ENCODE measurements at regions not wholly inside any gene's neighbourhood (a gene's known extent, or its start where the extent isn't known, plus 50 kb on each side); places are given as distances from the start of the nearest gene placed in this dataset.
"Not testable (repeated sequence)": the region's sequence is repeated elsewhere in the genome, so short reads cannot be mapped to it uniquely, and the experiment has no call there.

GRCh38 chr7:142454862-142455261, 197.0 kb upstream of the PRSS58 start:
- Histone ChIP-seq H3K4me2 (ENCODE audit: low read depth, low read length, poor library complexity, severe bottlenecking) (no peak overlapping the region), H3K4me1 (ENCODE audit: low read length) (no peaks in the 10 kb centered on the region), H3K27ac (ENCODE audit: low read length) (no peak overlapping the region), H3K4me3 (ENCODE audit: low read length) (no peak overlapping the region), H4K20me1 (ENCODE audit: insufficient read depth, low read depth, low read length) (no peaks in the 10 kb centered on the region), H3K9me2 (replicated peaks; ENCODE audit: insufficient read depth, low read length) (no peaks in the 10 kb centered on the region), H3K27me3 (ENCODE audit: low read length) (no peaks in the 10 kb centered on the region), H3K9me3 (ENCODE audit: low read length) (no peaks in the 10 kb centered on the region), H3K36me3 (ENCODE audit: insufficient read depth, low read length) (no peaks in the 10 kb centered on the region), H2AFZ (ENCODE audit: low read length) (no peak overlapping the region), H3K79me2 (ENCODE audit: low read length) (no peaks in the 10 kb centered on the region), H3K9ac (ENCODE audit: low read length) (no peak overlapping the region)
- DNase-seq: no peak

- Histone ChIP-seq H3K79me2 (ENCODE audit: low read length) (no peaks in the 10 kb centered on the region), H3K27ac (ENCODE audit: low read length) (no peak overlapping the region), H4K20me1 (ENCODE audit: insufficient read depth, low read depth, low read length) (no peaks in the 10 kb centered on the region), H3K36me3 (ENCODE audit: insufficient read depth, low read length) (no peaks in the 10 kb centered on the region), H3K4me3 (ENCODE audit: low read length) (no peak overlapping the region), H3K9me3 (ENCODE audit: low read length) (no peaks in the 10 kb centered on the region), H3K27me3 (ENCODE audit: low read length) (no peaks in the 10 kb centered on the region), H3K4me2 (ENCODE audit: low read depth, low read length, poor library complexity, severe bottlenecking) (no peak overlapping the region), H3K9me2 (replicated peaks; ENCODE audit: insufficient read depth, low read length) (no peaks in the 10 kb centered on the region), H3K9ac (ENCODE audit: low read length) (no peak overlapping the region), H3K4me1 (ENCODE audit: low read length) (no peaks in the 10 kb centered on the region), H2AFZ (ENCODE audit: low read length) (no peak overlapping the region)
- no peak for DNase-seq
These were observed 194.9 kb upstream of the PRSS58 start for GRCh38 chr7:142452791-142453190.

- Histone ChIP-seq H3K27ac (ENCODE audit: low read length) (no peak overlapping the region), H3K9me3 (ENCODE audit: low read length) (no peaks in the 10 kb centered on the region), H4K20me1 (ENCODE audit: insufficient read depth, low read depth, low read length) (no peaks in the 10 kb centered on the region), H3K27me3 (ENCODE audit: low read length) (no peaks in the 10 kb centered on the region), H3K9ac (ENCODE audit: low read length) (no peak overlapping the region), H3K4me3 (ENCODE audit: low read length) (no peak overlapping the region), H3K36me3 (ENCODE audit: insufficient read depth, low read length) (no peaks in the 10 kb centered on the region), H2AFZ (ENCODE audit: low read length) (no peak overlapping the region), H3K79me2 (ENCODE audit: low read length) (no peaks in the 10 kb centered on the region), H3K4me2 (ENCODE audit: low read depth, low read length, poor library complexity, severe bottlenecking) (no peak overlapping the region), H3K9me2 (replicated peaks; ENCODE audit: insufficient read depth, low read length) (no peaks in the 10 kb centered on the region), H3K4me1 (ENCODE audit: low read length) (no peaks in the 10 kb centered on the region)
- DNase-seq: no peak
These were observed 194.0 kb upstream of the PRSS58 start for GRCh38 chr7:142451817-142452216.

DNA sequence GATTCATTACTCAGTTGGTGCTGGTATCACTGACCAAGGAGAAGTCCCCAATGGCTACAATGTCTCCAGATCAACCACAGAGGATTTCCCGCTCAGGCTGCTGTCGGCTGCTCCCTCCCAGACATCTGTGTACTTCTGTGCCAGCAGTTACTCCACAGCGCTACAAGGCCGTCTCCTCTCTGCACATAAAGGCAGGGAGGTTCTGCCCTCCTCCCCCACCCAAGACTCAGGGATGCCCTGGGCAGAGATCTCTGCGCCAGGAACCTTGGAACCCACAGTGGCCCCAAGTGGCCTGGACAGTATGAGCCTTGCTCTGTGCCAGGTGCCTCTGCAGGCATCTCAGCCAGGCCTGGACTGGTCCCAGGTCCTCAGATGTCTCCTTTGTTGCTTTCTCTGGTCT, 193.4 kb upstream of the PRSS58 start:
- no peak for DNase-seq
- Histone ChIP-seq H3K27ac (ENCODE audit: low read length) (no peak overlapping the region), H3K4me2 (ENCODE audit: low read depth, low read length, poor library complexity, severe bottlenecking) (no peak overlapping the region), H3K9me2 (replicated peaks; ENCODE audit: insufficient read depth, low read length) (no peaks in the 10 kb centered on the region), H4K20me1 (ENCODE audit: insufficient read depth, low read depth, low read length) (no peaks in the 10 kb centered on the region), H3K27me3 (ENCODE audit: low read length) (no peaks in the 10 kb centered on the region), H3K9ac (ENCODE audit: low read length) (no peak overlapping the region), H3K9me3 (ENCODE audit: low read length) (no peaks in the 10 kb centered on the region), H3K4me1 (ENCODE audit: low read length) (no peaks in the 10 kb centered on the region), H3K4me3 (ENCODE audit: low read length) (no peak overlapping the region), H3K79me2 (ENCODE audit: low read length) (no peaks in the 10 kb centered on the region), H2AFZ (ENCODE audit: low read length) (no peak overlapping the region), H3K36me3 (ENCODE audit: insufficient read depth, low read length) (no peaks in the 10 kb centered on the region)

- H3K4me2 ChIP-seq (ENCODE audit: low read depth, low read length, poor library complexity, severe bottlenecking): no peak overlapping the region
- no peaks in the 10 kb centered on the region for H3K79me2 ChIP-seq (ENCODE audit: low read length)
- H3K36me3 ChIP-seq (ENCODE audit: insufficient read depth, low read length): no peaks in the 10 kb centered on the region
- H3K27ac ChIP-seq (ENCODE audit: low read length): no peak overlapping the region
- H2AFZ ChIP-seq (ENCODE audit: low read length): no peak overlapping the region
- H3K4me3 ChIP-seq (ENCODE audit: low read length): no peak overlapping the region
- H3K9ac ChIP-seq (ENCODE audit: low read length): no peak overlapping the region
- no peaks in the 10 kb centered on the region for H3K9me3 ChIP-seq (ENCODE audit: low read length)
- no peaks in the 10 kb centered on the region for H4K20me1 ChIP-seq (ENCODE audit: insufficient read depth, low read depth, low read length)
- no peak for DNase-seq
- H3K4me1 ChIP-seq (ENCODE audit: low read length): no peaks in the 10 kb centered on the region
- H3K9me2 ChIP-seq (replicated peaks; ENCODE audit: insufficient read depth, low read length): no peaks in the 10 kb centered on the region
- no peaks in the 10 kb centered on the region for H3K27me3 ChIP-seq (ENCODE audit: low read length)
These were observed 192.8 kb upstream of the PRSS58 start for GRCh38 chr7:142450695-142451094.

DNA sequence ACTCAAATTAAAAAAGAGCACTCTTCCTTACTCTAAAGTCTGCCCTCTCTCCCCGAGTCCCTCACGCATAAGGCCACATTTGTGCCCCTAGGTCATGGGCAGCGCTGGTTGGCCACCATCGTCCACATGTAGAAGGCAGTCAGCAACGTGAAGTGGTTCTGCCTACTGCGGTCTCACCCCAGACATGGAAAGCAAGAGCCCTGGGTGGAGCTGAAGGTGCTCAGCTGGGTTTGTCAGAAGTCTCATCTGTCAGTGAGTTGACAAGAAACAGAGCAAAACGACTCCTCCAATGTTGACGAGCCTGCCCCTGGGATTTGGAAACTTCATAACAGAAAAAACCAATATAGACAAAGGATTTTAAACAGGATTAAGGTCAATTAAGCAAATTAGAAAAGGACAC, 192.3 kb upstream of the PRSS58 start:
- H3K9me2 ChIP-seq (replicated peaks; ENCODE audit: insufficient read depth, low read length): no peaks in the 10 kb centered on the region
- no peak overlapping the region for H3K4me3 ChIP-seq (ENCODE audit: low read length)
- no peak overlapping the region for H2AFZ ChIP-seq (ENCODE audit: low read length)
- H3K9me3 ChIP-seq (ENCODE audit: low read length): no peaks in the 10 kb centered on the region
- no peak overlapping the region for H3K9ac ChIP-seq (ENCODE audit: low read length)
- no peaks in the 10 kb centered on the region for H3K36me3 ChIP-seq (ENCODE audit: insufficient read depth, low read length)
- no peaks in the 10 kb centered on the region for H3K79me2 ChIP-seq (ENCODE audit: low read length)
- no peak overlapping the region for H3K27ac ChIP-seq (ENCODE audit: low read length)
- H4K20me1 ChIP-seq (ENCODE audit: insufficient read depth, low read depth, low read length): no peaks in the 10 kb centered on the region
- H3K4me1 ChIP-seq (ENCODE audit: low read length): no peaks in the 10 kb centered on the region
- no peak overlapping the region for H3K4me2 ChIP-seq (ENCODE audit: low read depth, low read length, poor library complexity, severe bottlenecking)
- DNase-seq: no peak
- no peaks in the 10 kb centered on the region for H3K27me3 ChIP-seq (ENCODE audit: low read length)

DNA sequence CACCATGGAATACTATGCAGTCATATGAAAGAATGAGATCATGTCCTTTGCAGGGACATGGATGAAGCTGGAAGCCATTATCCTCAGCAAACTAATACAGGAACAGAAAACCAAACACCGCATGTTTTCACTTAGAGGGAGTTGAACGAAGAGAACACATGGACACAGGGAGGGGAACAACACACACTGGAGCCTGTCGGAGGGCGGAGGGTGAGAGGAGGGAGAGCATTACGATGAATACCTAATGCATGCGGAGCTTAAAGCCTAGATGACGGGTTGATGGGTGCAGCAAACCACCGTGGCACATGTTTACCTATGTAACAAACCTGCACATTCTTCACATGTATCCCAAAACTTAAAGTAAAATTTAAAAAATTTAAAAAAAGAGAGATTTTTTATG, 191.0 kb upstream of the PRSS58 start:
- not testable (repeated sequence) for H3K27ac ChIP-seq (ENCODE audit: low read length); H3K9me2 ChIP-seq (replicated peaks; ENCODE audit: insufficient read depth, low read length); H2AFZ ChIP-seq (ENCODE audit: low read length); H3K79me2 ChIP-seq (ENCODE audit: low read length); DNase-seq; H3K27me3 ChIP-seq (ENCODE audit: low read length); H3K36me3 ChIP-seq (ENCODE audit: insufficient read depth, low read length); H4K20me1 ChIP-seq (ENCODE audit: insufficient read depth, low read depth, low read length); H3K9me3 ChIP-seq (ENCODE audit: low read length); H3K4me2 ChIP-seq (ENCODE audit: low read depth, low read length, poor library complexity, severe bottlenecking); H3K9ac ChIP-seq (ENCODE audit: low read length); H3K4me1 ChIP-seq (ENCODE audit: low read length); H3K4me3 ChIP-seq (ENCODE audit: low read length)

DNA sequence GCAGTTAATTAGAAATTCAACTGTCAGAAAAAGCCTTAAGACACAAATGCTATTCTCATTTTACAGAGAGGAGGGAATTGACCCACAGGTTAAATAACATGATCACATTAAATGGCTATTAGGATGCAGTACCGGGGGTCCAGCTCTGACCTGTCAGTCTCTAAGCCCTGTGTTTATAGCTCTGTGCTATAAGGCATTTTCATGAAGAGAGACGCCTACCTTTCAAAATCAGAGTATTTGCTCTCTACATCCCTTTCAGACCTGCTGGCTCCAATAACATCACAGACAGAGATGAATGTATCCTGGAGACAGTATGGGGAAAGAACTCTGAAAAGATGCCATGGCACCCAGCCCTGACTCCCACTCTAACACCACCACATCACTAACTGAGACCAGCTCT, 189.9 kb upstream of the PRSS58 start:
- Histone ChIP-seq H3K36me3 (ENCODE audit: insufficient read depth, low read length) (no peaks in the 10 kb centered on the region), H3K9ac (ENCODE audit: low read length) (no peak overlapping the region), H4K20me1 (ENCODE audit: insufficient read depth, low read depth, low read length) (no peaks in the 10 kb centered on the region), H3K27me3 (ENCODE audit: low read length) (no peaks in the 10 kb centered on the region), H2AFZ (ENCODE audit: low read length) (no peak overlapping the region), H3K27ac (ENCODE audit: low read length) (no peak overlapping the region), H3K4me1 (ENCODE audit: low read length) (no peaks in the 10 kb centered on the region), H3K4me3 (ENCODE audit: low read length) (no peak overlapping the region), H3K9me3 (ENCODE audit: low read length) (no peaks in the 10 kb centered on the region), H3K4me2 (ENCODE audit: low read depth, low read length, poor library complexity, severe bottlenecking) (no peak overlapping the region), H3K79me2 (ENCODE audit: low read length) (no peaks in the 10 kb centered on the region), H3K9me2 (replicated peaks; ENCODE audit: insufficient read depth, low read length) (no peaks in the 10 kb centered on the region)
- DNase-seq: no peak

- DNase-seq: peak; percentile 75
These were observed 187.3 kb upstream of the PRSS58 start for GRCh38 chr7:142445019-142445686.

More at GRCh38 chr7:142445019-142445686, 187.3 kb upstream of the PRSS58 start:
- Histone ChIP-seq H3K4me3 (ENCODE audit: low read length) (no peak overlapping the region), H3K36me3 (ENCODE audit: insufficient read depth, low read length) (no peaks in the 10 kb centered on the region), H3K4me1 (ENCODE audit: low read length) (no peaks in the 10 kb centered on the region), H3K79me2 (ENCODE audit: low read length) (no peaks in the 10 kb centered on the region), H3K4me2 (ENCODE audit: low read depth, low read length, poor library complexity, severe bottlenecking) (no peak overlapping the region), H4K20me1 (ENCODE audit: insufficient read depth, low read depth, low read length) (no peaks in the 10 kb centered on the region), H3K9ac (ENCODE audit: low read length) (no peak overlapping the region), H3K27ac (ENCODE audit: low read length) (no peak overlapping the region), H3K9me3 (ENCODE audit: low read length) (no peaks in the 10 kb centered on the region), H3K27me3 (ENCODE audit: low read length) (no peaks in the 10 kb centered on the region), H2AFZ (ENCODE audit: low read length) (no peak overlapping the region), H3K9me2 (replicated peaks; ENCODE audit: insufficient read depth, low read length) (no peaks in the 10 kb centered on the region)

All from Karpas-422 (cell line).